ENCODE measurements at regions not wholly inside any gene's neighbourhood (a gene's known extent, or its start where the extent isn't known, plus 50 kb on each side); places are given as distances from the start of the nearest gene placed in this dataset.

GRCh38 chr10:128870830-128871597, 596.0 kb upstream of the MGMT start:
- no peak for DNase-seq (ENCODE audit: low read depth, low spot score)
- no peak overlapping the region for H3K4me3 ChIP-seq (ENCODE audit: low read length)

GRCh38 chr10:128871671-128872231, 595.3 kb upstream of the MGMT start:
- DNase-seq (ENCODE audit: low read depth, low spot score), result no peak
- H3K4me3 ChIP-seq (ENCODE audit: low read length), result no peak overlapping the region

GRCh38 chr10:128873411-128874054, 593.5 kb upstream of the MGMT start:
- no peak for DNase-seq (ENCODE audit: low read depth, low spot score)

GRCh38 chr10:128874331-128874730, 592.7 kb upstream of the MGMT start:
- DNase-seq (ENCODE audit: low read depth, low spot score), result no peak
- no peak overlapping the region for H3K4me3 ChIP-seq (ENCODE audit: low read length)

More at GRCh38 chr10:128873411-128874054, 593.5 kb upstream of the MGMT start:
- no peak overlapping the region for H3K4me3 ChIP-seq (ENCODE audit: low read length)

- DNase-seq (ENCODE audit: low read depth, low spot score), result no peak
- no peak overlapping the region for H3K4me3 ChIP-seq (ENCODE audit: low read length)
Observed at GRCh38 chr10:128875030-128875744, 591.9 kb upstream of the MGMT start.

GRCh38 chr10:128875956-128876736, 590.9 kb upstream of the MGMT start:
- H3K4me3 ChIP-seq (ENCODE audit: low read length), result no peak overlapping the region
- DNase-seq (ENCODE audit: low read depth, low spot score), result no peak

- DNase-seq (ENCODE audit: low read depth, low spot score), result no peak
- H3K4me3 ChIP-seq (ENCODE audit: low read length), result no peak overlapping the region
Observed at GRCh38 chr10:128877141-128877540, 589.9 kb upstream of the MGMT start.

- no peak overlapping the region for H3K4me3 ChIP-seq (ENCODE audit: low read length)
- no peak for DNase-seq (ENCODE audit: low read depth, low spot score)
Observed at GRCh38 chr10:128877936-128878335, 589.1 kb upstream of the MGMT start.

- H3K4me3 ChIP-seq (ENCODE audit: low read length), result no peak overlapping the region
Observed at GRCh38 chr10:128879030-128879429, 588.0 kb upstream of the MGMT start.

GRCh38 chr10:128879441-128880140, 587.5 kb upstream of the MGMT start:
- no peak for DNase-seq (ENCODE audit: low read depth, low spot score)
- H3K4me3 ChIP-seq (ENCODE audit: low read length), result no peak overlapping the region

More at GRCh38 chr10:128879030-128879429, 588.0 kb upstream of the MGMT start:
- no peak for DNase-seq (ENCODE audit: low read depth, low spot score)

GRCh38 chr10:128880159-128880725, 586.8 kb upstream of the MGMT start:
- no peak for DNase-seq (ENCODE audit: low read depth, low spot score)
- H3K4me3 ChIP-seq (ENCODE audit: low read length), result no peak overlapping the region

- H3K4me3 ChIP-seq (ENCODE audit: low read length), result no peak overlapping the region
- no peak for DNase-seq (ENCODE audit: low read depth, low spot score)
Observed at GRCh38 chr10:128881086-128881485, 586.0 kb upstream of the MGMT start.

GRCh38 chr10:128883231-128884032, 583.6 kb upstream of the MGMT start:
- H3K4me3 ChIP-seq (ENCODE audit: low read length), result no peak overlapping the region
- no peak for DNase-seq (ENCODE audit: low read depth, low spot score)

- no peak for DNase-seq (ENCODE audit: low read depth, low spot score)
- no peak overlapping the region for H3K4me3 ChIP-seq (ENCODE audit: low read length)
Observed at GRCh38 chr10:128884033-128884425, 583.0 kb upstream of the MGMT start.

- no peak for DNase-seq (ENCODE audit: low read depth, low spot score)
Observed at GRCh38 chr10:128884496-128885072, 582.5 kb upstream of the MGMT start.

GRCh38 chr10:128885573-128886555, 581.2 kb upstream of the MGMT start:
- DNase-seq (ENCODE audit: low read depth, low spot score), result no peak
- no peak overlapping the region for H3K4me3 ChIP-seq (ENCODE audit: low read length)

More at GRCh38 chr10:128884496-128885072, 582.5 kb upstream of the MGMT start:
- no peak overlapping the region for H3K4me3 ChIP-seq (ENCODE audit: low read length)

Measured in Jurkat, Clone E6-1 (cell line).